D721Med (cell line): ENCODE measurements at regions not wholly inside any gene's neighbourhood (a gene's known extent, or its start where the extent isn't known, plus 50 kb on each side); places are given as distances from the start of the nearest gene placed in this dataset.

ENCODE experiments used
- DNase-seq: peaks from one replicate; pipeline ENCODE4 v3.0.0; 2011; ENCODE audit warnings: low spot score; ENCODE audit not compliant: insufficient read length
- FAIRE-seq: peaks from 2 replicates; lab custom pipeline; 2011; peaks lifted over from hg19 to GRCh38; lab: Jason Lieb, UNC
- TF ChIP-seq, protein P1 (sequence below): IDR thresholded peaks from 2 replicates; pipeline ENCODE4 v1.5.1; 2012; ENCODE audit warnings: mild to moderate bottlenecking, control low read depth; ENCODE audit not compliant: insufficient read depth; ENCODE audit errors: missing control alignments

DNA sequence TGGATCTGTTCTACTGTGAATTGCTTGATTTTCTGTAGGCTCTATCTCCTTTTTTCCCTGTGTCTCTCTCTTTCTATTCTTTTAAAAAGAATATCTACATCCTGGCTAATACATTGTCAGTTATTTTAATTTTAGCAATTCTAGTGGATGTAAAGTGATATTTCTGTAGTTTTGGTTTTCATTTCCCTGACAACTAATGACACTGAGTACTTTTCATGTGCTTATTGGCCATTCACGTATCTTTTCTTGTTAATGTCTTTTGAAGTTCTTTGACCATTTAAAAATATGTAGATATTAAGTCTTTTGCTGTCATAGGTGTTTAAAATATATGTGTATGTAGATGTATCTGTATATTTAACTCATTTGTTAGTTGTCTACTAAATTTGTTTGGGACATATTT, 59.0 kb upstream of the SOX3 start:
- no peak for FAIRE-seq
- DNase-seq, result no peak
- TF ChIP-seq, protein P1, sequence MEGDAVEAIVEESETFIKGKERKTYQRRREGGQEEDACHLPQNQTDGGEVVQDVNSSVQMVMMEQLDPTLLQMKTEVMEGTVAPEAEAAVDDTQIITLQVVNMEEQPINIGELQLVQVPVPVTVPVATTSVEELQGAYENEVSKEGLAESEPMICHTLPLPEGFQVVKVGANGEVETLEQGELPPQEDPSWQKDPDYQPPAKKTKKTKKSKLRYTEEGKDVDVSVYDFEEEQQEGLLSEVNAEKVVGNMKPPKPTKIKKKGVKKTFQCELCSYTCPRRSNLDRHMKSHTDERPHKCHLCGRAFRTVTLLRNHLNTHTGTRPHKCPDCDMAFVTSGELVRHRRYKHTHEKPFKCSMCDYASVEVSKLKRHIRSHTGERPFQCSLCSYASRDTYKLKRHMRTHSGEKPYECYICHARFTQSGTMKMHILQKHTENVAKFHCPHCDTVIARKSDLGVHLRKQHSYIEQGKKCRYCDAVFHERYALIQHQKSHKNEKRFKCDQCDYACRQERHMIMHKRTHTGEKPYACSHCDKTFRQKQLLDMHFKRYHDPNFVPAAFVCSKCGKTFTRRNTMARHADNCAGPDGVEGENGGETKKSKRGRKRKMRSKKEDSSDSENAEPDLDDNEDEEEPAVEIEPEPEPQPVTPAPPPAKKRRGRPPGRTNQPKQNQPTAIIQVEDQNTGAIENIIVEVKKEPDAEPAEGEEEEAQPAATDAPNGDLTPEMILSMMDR, result no peak
